ENCODE measurements at regions not wholly inside any gene's neighbourhood (a gene's known extent, or its start where the extent isn't known, plus 50 kb on each side); places are given as distances from the start of the nearest gene placed in this dataset.

- H3K4me3 ChIP-seq, result no peak overlapping the region
- no peak for TF ChIP-seq CTCF (IDR thresholded peaks at IDR 0.05)
- intact Hi-C loops (cut with DNase I; ENCODE audit: low total_unique reads), result no loop called here
- H3K27ac ChIP-seq, result no peak overlapping the region
- no peaks in the 10 kb centered on the region for H3K4me1 ChIP-seq
- no peaks in the 10 kb centered on the region for H3K36me3 ChIP-seq
- H3K9me3 ChIP-seq, result peaks cover 0 to 10% (median 5%) of the 10 kb centered on the region in 3 donors
- no peak for DNase-seq
- no peaks in the 10 kb centered on the region for H3K27me3 ChIP-seq
These were observed 523.3 kb upstream of the VRK2 start for GRCh38 chr2:57523304-57523703.

- Histone ChIP-seq H3K4me1 (no peaks in the 10 kb centered on the region), H3K9me3 (peaks cover 0 to 13% (median 5%) of the 10 kb centered on the region in 3 donors), H3K36me3 (no peaks in the 10 kb centered on the region), H3K4me3 (no peak overlapping the region), H3K27me3 (no peaks in the 10 kb centered on the region), H3K27ac (no peak overlapping the region)
- DNase-seq, result no peak
- TF ChIP-seq CTCF (IDR thresholded peaks at IDR 0.05), result no peak
- intact Hi-C loops (cut with DNase I; ENCODE audit: low total_unique reads), result no loop called here
These were observed 518.9 kb upstream of the VRK2 start for GRCh38 chr2:57527685-57528084.

- TF ChIP-seq CTCF (IDR thresholded peaks at IDR 0.05), result no peak
- no peak overlapping the region for H3K4me3 ChIP-seq
- no peak for DNase-seq
- H3K36me3 ChIP-seq, result no peaks in the 10 kb centered on the region
- H3K27ac ChIP-seq, result no peak overlapping the region
- peaks cover 0 to 13% (median 2%) of the 10 kb centered on the region in 3 donors for H3K9me3 ChIP-seq
- no peaks in the 10 kb centered on the region for H3K4me1 ChIP-seq
- intact Hi-C loops (cut with DNase I; ENCODE audit: low total_unique reads), result no loop called here
- no peaks in the 10 kb centered on the region for H3K27me3 ChIP-seq
These were observed 518.1 kb upstream of the VRK2 start for GRCh38 chr2:57528499-57528898.

GRCh38 chr2:57534358-57534757, 512.2 kb upstream of the VRK2 start:
- H3K4me3 ChIP-seq, result no peak overlapping the region
- H3K9me3 ChIP-seq, result no peaks in the 10 kb centered on the region
- H3K4me1 ChIP-seq, result no peaks in the 10 kb centered on the region
- H3K27ac ChIP-seq, result no peak overlapping the region
- intact Hi-C loops (cut with DNase I; ENCODE audit: low total_unique reads), result no loop called here
- no peak for TF ChIP-seq CTCF (IDR thresholded peaks at IDR 0.05)
- no peaks in the 10 kb centered on the region for H3K27me3 ChIP-seq
- DNase-seq, result no peak
- H3K36me3 ChIP-seq, result no peaks in the 10 kb centered on the region

GRCh38 chr2:57536535-57537231, 509.9 kb upstream of the VRK2 start:
- no peaks in the 10 kb centered on the region for H3K36me3 ChIP-seq
- no peak overlapping the region for H3K4me3 ChIP-seq
- no peaks in the 10 kb centered on the region for H3K9me3 ChIP-seq
- no peak for DNase-seq
- no peaks in the 10 kb centered on the region for H3K4me1 ChIP-seq
- TF ChIP-seq CTCF (IDR thresholded peaks at IDR 0.05), result no peak
- intact Hi-C loops (cut with DNase I; ENCODE audit: low total_unique reads), result no loop called here
- H3K27ac ChIP-seq, result no peak overlapping the region
- no peaks in the 10 kb centered on the region for H3K27me3 ChIP-seq

GRCh38 chr2:57539761-57540160, 506.8 kb upstream of the VRK2 start:
- H3K4me3 ChIP-seq, result no peak overlapping the region
- no peaks in the 10 kb centered on the region for H3K36me3 ChIP-seq
- H3K4me1 ChIP-seq, result peaks cover 0 to 10% (median 0%) of the 10 kb centered on the region in 4 donors
- intact Hi-C loops (cut with DNase I; ENCODE audit: low total_unique reads), result no loop called here
- no peaks in the 10 kb centered on the region for H3K9me3 ChIP-seq
- no peak overlapping the region for H3K27ac ChIP-seq
- H3K27me3 ChIP-seq, result no peaks in the 10 kb centered on the region
- TF ChIP-seq CTCF (IDR thresholded peaks at IDR 0.05), result no peak
- no peak for DNase-seq

Measured in tibial artery (tissue), 4 donors.